Dedifferentiated amniotic fluid mesenchymal stem cell (primary cell): ENCODE measurements at regions not wholly inside any gene's neighbourhood (a gene's known extent, or its start where the extent isn't known, plus 50 kb on each side); places are given as distances from the start of the nearest gene placed in this dataset.
"Not testable (repeated sequence)": the region's sequence is repeated elsewhere in the genome, so short reads cannot be mapped to it uniquely, and the experiment has no call there.

Experiments used
- DNase-seq: peaks from one replicate; pipeline ENCODE4 v3.0.0-alpha.2; 2016; ENCODE audit errors: extremely low spot score

- DNase-seq = no peak
Measured at GRCh38 chr12:126447346-126447745, 1382.1 kb downstream of the AACS start.

- no peak for DNase-seq
Measured at GRCh38 chr12:126451809-126452208, 1386.6 kb downstream of the AACS start.

- not testable (repeated sequence) for DNase-seq
Measured at GRCh38 chr12:126452686-126453085, 1387.5 kb downstream of the AACS start.

GRCh38 chr12:126454581-126454980 lies 1389.3 kb downstream of the AACS start:
- DNase-seq = no peak

GRCh38 chr12:126457776-126458175 lies 1392.5 kb downstream of the AACS start:
- DNase-seq = no peak

- DNase-seq = no peak
Measured at GRCh38 chr12:126464153-126464552, 1398.9 kb downstream of the AACS start.

GRCh38 chr12:126469211-126469610 lies 1404.0 kb downstream of the AACS start:
- no peak for DNase-seq

- no peak for DNase-seq
Measured at GRCh38 chr12:126474703-126475102, 1409.5 kb downstream of the AACS start.

GRCh38 chr12:126480451-126480850 lies 1415.2 kb downstream of the AACS start:
- no peak for DNase-seq

- DNase-seq = no peak
Measured at GRCh38 chr12:126481688-126482087, 1416.5 kb downstream of the AACS start.

- DNase-seq = no peak
Measured at GRCh38 chr12:126482238-126482889, 1417.1 kb downstream of the AACS start.

- DNase-seq = no peak
Measured at GRCh38 chr12:126483145-126484068, 1418.2 kb downstream of the AACS start.

- no peak for DNase-seq
Measured at GRCh38 chr12:126487431-126487980, 1422.3 kb downstream of the AACS start.

GRCh38 chr12:126488806-126489205 lies 1423.6 kb downstream of the AACS start:
- DNase-seq = no peak

- no peak for DNase-seq
Measured at GRCh38 chr12:126492181-126492580, 1426.9 kb downstream of the AACS start.

- DNase-seq = no peak
Measured at GRCh38 chr12:126493366-126494108, 1428.3 kb downstream of the AACS start.

GRCh38 chr12:126496201-126496600 lies 1431.0 kb downstream of the AACS start:
- DNase-seq = no peak

GRCh38 chr12:126506426-126507182 lies 1441.4 kb downstream of the AACS start:
- no peak for DNase-seq

- DNase-seq = no peak
Measured at GRCh38 chr12:126507231-126507630, 1442.0 kb downstream of the AACS start.

GRCh38 chr12:126509572-126509971 lies 1444.3 kb downstream of the AACS start:
- no peak for DNase-seq

- DNase-seq = no peak
Measured at GRCh38 chr12:126510630-126511029, 1445.4 kb downstream of the AACS start.
